DND-41 (cell line): ENCODE measurements at regions not wholly inside any gene's neighbourhood (a gene's known extent, or its start where the extent isn't known, plus 50 kb on each side); places are given as distances from the start of the nearest gene placed in this dataset.
"Not testable (repeated sequence)": the region's sequence is repeated elsewhere in the genome, so short reads cannot be mapped to it uniquely, and the experiment has no call there.

Source experiments
- ATAC-seq: fragments of 200-7000 bp; cut with Tn5 transposase; 3 replicates; pipeline ENCODE4 v1.9.1; 2021; ENCODE audit warnings: low read depth; ENCODE audit not compliant: insufficient read depth
- DNase-seq: peaks from one replicate; pipeline ENCODE4 v3.0.0-alpha.2; 2020
- H2AFZ ChIP-seq: 2 replicates; pipeline ENCODE4 v1.6.0; 2012; ENCODE audit warnings: low read depth, low read length
- H3K27ac ChIP-seq: 2 replicates; pipeline ENCODE4 v1.5.1; 2012; ENCODE audit warnings: low read length, inconsistent platforms
- H3K27me3 ChIP-seq: fragments of 200-600 bp; sonication (generic); 2 replicates; pipeline ENCODE4 v1.6.0; 2012; ENCODE audit warnings: low read length, mild to moderate bottlenecking, inconsistent platforms; ENCODE audit not compliant: insufficient read depth, poor library complexity
- H3K36me3 ChIP-seq: 2 replicates; pipeline ENCODE4 v1.5.1; 2012; ENCODE audit warnings: low read length, inconsistent platforms; ENCODE audit not compliant: insufficient read depth
- H3K4me1 ChIP-seq: 2 replicates; pipeline ENCODE4 v1.5.1; 2012; ENCODE audit warnings: mild to moderate bottlenecking, low read length; ENCODE audit not compliant: insufficient read depth
- H3K4me2 ChIP-seq: 2 replicates; pipeline ENCODE4 v1.6.0; 2012; ENCODE audit warnings: mild to moderate bottlenecking, moderate library complexity, low read length, inconsistent platforms; ENCODE audit not compliant: insufficient read depth
- H3K4me3 ChIP-seq, 2 experiments: fragments of 200-600 bp in 1 of 2; shearing (Covaris generic) in 1 of 2; 2 replicates each; pipeline ENCODE4 v1.5.1; 2012 to 2016; ENCODE audit warnings: inconsistent platforms in 2 of 2, low read length in 2 of 2, mild to moderate bottlenecking in 2 of 2, low read depth in 1 of 2, moderate library complexity in 1 of 2
- H3K79me2 ChIP-seq: 2 replicates; pipeline ENCODE4 v1.6.0; 2012; ENCODE audit warnings: low read length, inconsistent platforms; ENCODE audit not compliant: insufficient read depth
- H3K9ac ChIP-seq: 2 replicates; pipeline ENCODE4 v1.6.0; 2012; ENCODE audit warnings: low read depth, mild to moderate bottlenecking, inconsistent platforms, low read length, moderate library complexity
- H3K9me3 ChIP-seq: 2 replicates; pipeline ENCODE4 v1.5.1; 2012; ENCODE audit warnings: low read length, moderate library complexity, mild to moderate bottlenecking, inconsistent platforms; ENCODE audit not compliant: insufficient read depth, severe bottlenecking
- H4K20me1 ChIP-seq: 2 replicates; pipeline ENCODE4 v1.6.0; 2012; ENCODE audit warnings: low read length; ENCODE audit not compliant: insufficient read depth
- EZH2 ChIP-seq: IDR thresholded peaks from 3 replicates; pipeline ENCODE4 v1.6.1; 2012; ENCODE audit warnings: borderline replicate concordance, low read depth, mild to moderate bottlenecking, moderate library complexity, low read length, inconsistent platforms; ENCODE audit not compliant: severe bottlenecking
- TF ChIP-seq, protein P1 (sequence below): IDR thresholded peaks from 2 replicates; pipeline ENCODE4 v1.5.1; 2012; ENCODE audit warnings: borderline replicate concordance, low read length, moderate library complexity, mild to moderate bottlenecking; ENCODE audit not compliant: poor library complexity, severe bottlenecking; ENCODE audit errors: extremely low read depth

DNA sequence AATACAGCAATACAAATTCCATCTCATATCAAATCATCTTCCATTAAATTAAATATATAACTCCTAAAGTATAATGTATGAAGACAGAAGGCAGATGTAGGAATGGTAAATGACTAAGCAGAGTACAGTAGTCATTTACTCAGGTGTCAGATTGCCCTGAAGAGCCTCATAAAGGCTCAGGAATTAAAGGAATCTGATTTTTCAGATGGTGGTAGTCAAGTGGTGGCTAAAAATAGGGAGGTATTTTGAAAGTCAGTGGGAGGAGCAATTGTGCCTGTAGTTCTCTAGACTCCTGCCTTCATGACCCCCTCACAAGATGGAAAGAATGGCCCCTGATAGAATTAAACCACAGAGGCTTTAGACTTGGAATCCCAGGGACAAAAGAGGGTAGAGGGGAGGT is 142.7 kb upstream of the SYNPR start:
- no peaks in the 10 kb centered on the region for H3K27me3 ChIP-seq
- H3K4me1 ChIP-seq = no peaks in the 10 kb centered on the region
- H4K20me1 ChIP-seq = no peaks in the 10 kb centered on the region
- H3K4me2 ChIP-seq = no peak overlapping the region
- H3K79me2 ChIP-seq = no peaks in the 10 kb centered on the region
- no peaks in the 10 kb centered on the region for H3K9me3 ChIP-seq
- H3K4me3 ChIP-seq = no peak overlapping the region
- ATAC-seq (no peak), DNase-seq (no peak)
- TF ChIP-seq EZH2 = no peak
- TF ChIP-seq, protein P1, sequence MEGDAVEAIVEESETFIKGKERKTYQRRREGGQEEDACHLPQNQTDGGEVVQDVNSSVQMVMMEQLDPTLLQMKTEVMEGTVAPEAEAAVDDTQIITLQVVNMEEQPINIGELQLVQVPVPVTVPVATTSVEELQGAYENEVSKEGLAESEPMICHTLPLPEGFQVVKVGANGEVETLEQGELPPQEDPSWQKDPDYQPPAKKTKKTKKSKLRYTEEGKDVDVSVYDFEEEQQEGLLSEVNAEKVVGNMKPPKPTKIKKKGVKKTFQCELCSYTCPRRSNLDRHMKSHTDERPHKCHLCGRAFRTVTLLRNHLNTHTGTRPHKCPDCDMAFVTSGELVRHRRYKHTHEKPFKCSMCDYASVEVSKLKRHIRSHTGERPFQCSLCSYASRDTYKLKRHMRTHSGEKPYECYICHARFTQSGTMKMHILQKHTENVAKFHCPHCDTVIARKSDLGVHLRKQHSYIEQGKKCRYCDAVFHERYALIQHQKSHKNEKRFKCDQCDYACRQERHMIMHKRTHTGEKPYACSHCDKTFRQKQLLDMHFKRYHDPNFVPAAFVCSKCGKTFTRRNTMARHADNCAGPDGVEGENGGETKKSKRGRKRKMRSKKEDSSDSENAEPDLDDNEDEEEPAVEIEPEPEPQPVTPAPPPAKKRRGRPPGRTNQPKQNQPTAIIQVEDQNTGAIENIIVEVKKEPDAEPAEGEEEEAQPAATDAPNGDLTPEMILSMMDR = no peak
- no peaks in the 10 kb centered on the region for H3K36me3 ChIP-seq
- no peak overlapping the region for H3K27ac ChIP-seq
- H2AFZ ChIP-seq = no peak overlapping the region
- no peak overlapping the region for H3K9ac ChIP-seq

DNA sequence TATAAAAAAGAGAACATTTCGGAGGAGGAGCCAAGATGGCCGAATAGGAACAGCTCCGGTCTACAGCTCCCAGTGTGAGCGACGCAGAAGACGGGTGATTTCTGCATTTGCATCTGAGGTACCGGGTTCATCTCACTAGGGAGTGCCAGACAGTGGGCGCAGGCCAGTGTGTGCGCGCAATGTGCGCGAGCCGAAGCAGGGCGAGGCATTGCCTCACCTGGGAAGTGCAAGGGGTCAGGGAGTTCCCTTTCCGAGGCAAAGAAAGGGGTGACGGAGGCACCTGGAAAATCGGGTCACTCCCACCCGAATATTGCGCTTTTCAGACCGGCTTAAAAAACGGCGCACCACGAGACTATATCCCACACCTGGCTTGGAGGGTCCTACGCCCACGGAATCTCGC is 141.9 kb upstream of the SYNPR start:
- not testable (repeated sequence) for H4K20me1 ChIP-seq, H3K4me2 ChIP-seq, H3K27ac ChIP-seq

DNA sequence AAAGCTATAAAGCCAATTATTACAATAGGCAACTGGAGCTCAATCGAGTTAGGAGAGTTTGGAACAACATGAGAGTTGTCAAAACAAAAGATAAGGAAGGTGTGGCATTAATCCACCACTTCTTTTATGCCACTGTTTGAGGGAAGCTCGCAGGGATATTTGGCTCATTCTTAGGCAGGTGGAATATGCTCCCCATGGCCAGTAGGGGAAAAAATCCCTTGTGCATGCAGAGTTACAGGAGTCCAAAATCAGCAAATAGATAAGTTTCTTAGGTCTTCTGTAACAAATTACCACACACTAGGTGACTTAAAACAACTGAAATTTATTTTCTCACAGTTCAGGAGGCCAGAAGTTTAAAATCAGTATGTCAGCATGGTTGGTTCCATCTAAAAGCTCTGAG is 135.4 kb upstream of the SYNPR start:
- Histone ChIP-seq H3K79me2 (no peaks in the 10 kb centered on the region), H3K9me3 (no peaks in the 10 kb centered on the region), H3K4me2 (no peak overlapping the region), H3K4me3 (no peak overlapping the region), H3K9ac (no peak overlapping the region), H2AFZ (no peak overlapping the region), H3K4me1 (no peaks in the 10 kb centered on the region), H3K27me3 (no peaks in the 10 kb centered on the region), H3K36me3 (no peaks in the 10 kb centered on the region), H4K20me1 (no peaks in the 10 kb centered on the region), H3K27ac (no peak overlapping the region)
- TF ChIP-seq EZH2 = no peak
- TF ChIP-seq, protein P1 = no peak
- DNase-seq = no peak
- ATAC-seq = no peak

More for the DNA sequence above, 141.9 kb upstream of the SYNPR start:
- not testable (repeated sequence) for H3K9me3 ChIP-seq, H3K4me1 ChIP-seq, H3K9ac ChIP-seq, H3K27me3 ChIP-seq, DNase-seq, H2AFZ ChIP-seq, H3K36me3 ChIP-seq, H3K4me3 ChIP-seq, H3K79me2 ChIP-seq, ATAC-seq

DNA sequence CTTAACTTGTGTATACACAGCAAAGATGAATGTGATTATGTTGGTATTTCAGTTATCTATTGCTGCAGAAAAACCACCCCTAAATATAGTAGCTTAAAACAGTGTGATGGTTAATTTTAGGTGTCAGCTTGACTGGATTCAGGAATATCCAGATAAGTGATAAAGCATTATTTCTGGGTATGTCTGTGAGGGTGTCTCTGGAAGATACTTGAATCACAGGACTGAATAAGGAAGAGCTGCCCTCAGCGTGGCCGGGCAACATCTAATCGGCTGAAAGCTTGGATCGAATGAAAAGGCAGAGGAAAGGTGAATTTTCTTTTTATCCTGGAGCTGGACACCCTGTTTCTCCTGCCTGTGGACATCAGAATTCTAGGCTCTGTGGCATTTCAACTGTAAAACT is 132.0 kb upstream of the SYNPR start:
- H3K79me2 ChIP-seq = no peaks in the 10 kb centered on the region
- H3K9me3 ChIP-seq = no peaks in the 10 kb centered on the region
- no peak for DNase-seq
- no peaks in the 10 kb centered on the region for H4K20me1 ChIP-seq
- ATAC-seq = no peak
- no peak overlapping the region for H3K27ac ChIP-seq
- TF ChIP-seq EZH2 = no peak
- TF ChIP-seq, protein P1 = no peak
- no peaks in the 10 kb centered on the region for H3K4me1 ChIP-seq
- H3K4me2 ChIP-seq = no peak overlapping the region
- H2AFZ ChIP-seq = no peak overlapping the region
- H3K36me3 ChIP-seq = no peaks in the 10 kb centered on the region
- H3K4me3 ChIP-seq = no peak overlapping the region
- H3K27me3 ChIP-seq = no peaks in the 10 kb centered on the region
- H3K9ac ChIP-seq = no peak overlapping the region
